ENCODE measurements at regions not wholly inside any gene's neighbourhood (a gene's known extent, or its start where the extent isn't known, plus 50 kb on each side); places are given as distances from the start of the nearest gene placed in this dataset.

DNA sequence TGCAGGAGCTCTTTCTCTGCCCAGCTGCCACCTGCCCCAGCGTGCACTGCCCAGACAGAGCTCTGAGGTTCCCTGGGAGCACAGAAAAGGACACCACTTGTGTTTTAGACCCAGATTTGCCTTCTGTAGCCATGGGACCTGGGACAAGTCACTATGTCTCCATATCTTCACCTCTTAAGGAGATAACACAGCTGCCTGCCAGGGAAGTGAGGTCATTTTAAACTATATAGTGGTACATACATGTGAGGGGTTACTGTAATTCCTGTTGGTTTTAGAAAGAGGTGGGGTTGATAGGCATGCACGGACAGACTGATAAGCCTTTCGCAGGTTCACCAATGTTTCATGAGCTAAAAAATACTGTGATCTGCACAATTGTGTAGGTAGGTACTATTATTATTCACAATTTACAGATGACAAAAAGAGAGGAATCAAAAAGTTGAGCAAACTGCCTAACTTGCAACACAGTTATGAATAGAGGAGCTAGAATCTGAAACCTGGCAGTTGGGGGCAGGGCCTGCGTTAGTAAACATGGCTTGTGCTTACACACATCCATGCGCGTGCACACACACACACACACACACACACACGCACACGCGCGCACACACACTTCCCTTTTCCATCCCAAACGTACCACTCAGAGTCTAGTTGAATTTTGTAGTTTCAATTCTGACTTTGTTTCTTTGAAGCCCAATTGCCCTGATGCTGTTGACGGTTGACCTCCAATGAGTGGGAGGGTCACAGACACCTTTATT lies 193.6 kb downstream of the FAM43A start:
- peaks cover 3% of the 10 kb centered on the region for H3K36me3 Mint-ChIP-seq
- peaks cover 6% of the 10 kb centered on the region for H3K9me3 Mint-ChIP-seq
- peaks cover 4% of the 10 kb centered on the region for H3K4me1 Mint-ChIP-seq (ENCODE audit: unreplicated experiment)
- H3K27me3 Mint-ChIP-seq, result peaks cover 14% of the 10 kb centered on the region
- TF ChIP-seq, protein P1, sequence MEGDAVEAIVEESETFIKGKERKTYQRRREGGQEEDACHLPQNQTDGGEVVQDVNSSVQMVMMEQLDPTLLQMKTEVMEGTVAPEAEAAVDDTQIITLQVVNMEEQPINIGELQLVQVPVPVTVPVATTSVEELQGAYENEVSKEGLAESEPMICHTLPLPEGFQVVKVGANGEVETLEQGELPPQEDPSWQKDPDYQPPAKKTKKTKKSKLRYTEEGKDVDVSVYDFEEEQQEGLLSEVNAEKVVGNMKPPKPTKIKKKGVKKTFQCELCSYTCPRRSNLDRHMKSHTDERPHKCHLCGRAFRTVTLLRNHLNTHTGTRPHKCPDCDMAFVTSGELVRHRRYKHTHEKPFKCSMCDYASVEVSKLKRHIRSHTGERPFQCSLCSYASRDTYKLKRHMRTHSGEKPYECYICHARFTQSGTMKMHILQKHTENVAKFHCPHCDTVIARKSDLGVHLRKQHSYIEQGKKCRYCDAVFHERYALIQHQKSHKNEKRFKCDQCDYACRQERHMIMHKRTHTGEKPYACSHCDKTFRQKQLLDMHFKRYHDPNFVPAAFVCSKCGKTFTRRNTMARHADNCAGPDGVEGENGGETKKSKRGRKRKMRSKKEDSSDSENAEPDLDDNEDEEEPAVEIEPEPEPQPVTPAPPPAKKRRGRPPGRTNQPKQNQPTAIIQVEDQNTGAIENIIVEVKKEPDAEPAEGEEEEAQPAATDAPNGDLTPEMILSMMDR (conservative IDR thresholded peaks at IDR 0.05), result no peak
- H3K4me3 Mint-ChIP-seq, result no peak overlapping the region
- peak; percentile 20 for DNase-seq (ENCODE audit: extremely low spot score, unreplicated experiment)
- no peak overlapping the region for H3K27ac Mint-ChIP-seq

DNA sequence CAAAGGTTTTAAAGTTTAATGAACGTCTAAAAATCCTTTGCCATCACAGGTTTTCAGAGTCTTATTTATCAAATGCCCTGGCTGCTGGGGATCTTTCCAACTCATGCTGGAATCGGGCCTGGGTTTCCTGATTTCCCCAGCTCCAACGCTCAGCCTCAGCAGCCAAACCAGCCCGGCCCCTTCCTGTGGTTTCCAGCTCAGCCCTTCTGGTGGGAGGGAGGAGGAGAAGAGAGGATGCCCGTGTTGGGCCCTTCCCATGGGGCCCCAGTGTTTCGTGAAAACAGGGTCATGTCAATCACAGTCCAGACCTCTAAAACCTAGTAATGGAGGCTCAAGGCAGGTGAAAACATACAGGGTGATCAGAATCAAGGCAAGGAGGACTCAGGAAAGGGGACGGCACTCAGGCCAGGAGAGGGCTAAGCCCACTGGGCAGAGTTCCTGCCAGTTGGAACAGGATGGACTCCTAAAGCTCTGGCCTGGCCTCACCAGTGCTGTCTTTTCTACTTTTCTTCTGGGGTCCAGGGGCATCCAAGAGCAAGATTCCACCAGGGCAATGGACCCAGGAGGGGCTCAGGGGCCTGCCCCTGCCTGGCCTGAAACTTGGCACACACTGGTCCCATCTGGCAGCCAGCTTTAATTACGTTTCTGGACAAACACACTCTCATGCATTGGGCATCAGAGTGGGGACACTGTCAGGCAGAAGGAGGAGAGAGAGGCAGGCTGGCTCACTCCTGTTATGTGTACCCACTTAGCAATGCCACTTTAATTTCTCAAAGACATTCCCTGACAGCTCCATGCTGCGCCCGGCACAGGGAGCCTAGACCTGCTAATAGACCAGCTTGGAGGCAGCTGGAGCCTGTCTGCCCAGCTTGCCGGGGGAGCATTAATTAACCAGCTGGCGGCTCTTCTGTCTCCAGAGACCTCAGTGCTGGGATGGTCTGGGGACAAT lies 194.6 kb downstream of the FAM43A start:
- H3K4me3 Mint-ChIP-seq, result no peak overlapping the region
- TF ChIP-seq, protein P1 (conservative IDR thresholded peaks at IDR 0.05), result no peak
- peaks cover 1% of the 10 kb centered on the region for H3K36me3 Mint-ChIP-seq
- no peak overlapping the region for H3K27ac Mint-ChIP-seq
- H3K9me3 Mint-ChIP-seq, result peaks cover 6% of the 10 kb centered on the region
- H3K27me3 Mint-ChIP-seq, result peaks cover 14% of the 10 kb centered on the region
- peak; percentile 37 for DNase-seq (ENCODE audit: extremely low spot score, unreplicated experiment)
- H3K4me1 Mint-ChIP-seq (ENCODE audit: unreplicated experiment), result peaks cover 4% of the 10 kb centered on the region

DNA sequence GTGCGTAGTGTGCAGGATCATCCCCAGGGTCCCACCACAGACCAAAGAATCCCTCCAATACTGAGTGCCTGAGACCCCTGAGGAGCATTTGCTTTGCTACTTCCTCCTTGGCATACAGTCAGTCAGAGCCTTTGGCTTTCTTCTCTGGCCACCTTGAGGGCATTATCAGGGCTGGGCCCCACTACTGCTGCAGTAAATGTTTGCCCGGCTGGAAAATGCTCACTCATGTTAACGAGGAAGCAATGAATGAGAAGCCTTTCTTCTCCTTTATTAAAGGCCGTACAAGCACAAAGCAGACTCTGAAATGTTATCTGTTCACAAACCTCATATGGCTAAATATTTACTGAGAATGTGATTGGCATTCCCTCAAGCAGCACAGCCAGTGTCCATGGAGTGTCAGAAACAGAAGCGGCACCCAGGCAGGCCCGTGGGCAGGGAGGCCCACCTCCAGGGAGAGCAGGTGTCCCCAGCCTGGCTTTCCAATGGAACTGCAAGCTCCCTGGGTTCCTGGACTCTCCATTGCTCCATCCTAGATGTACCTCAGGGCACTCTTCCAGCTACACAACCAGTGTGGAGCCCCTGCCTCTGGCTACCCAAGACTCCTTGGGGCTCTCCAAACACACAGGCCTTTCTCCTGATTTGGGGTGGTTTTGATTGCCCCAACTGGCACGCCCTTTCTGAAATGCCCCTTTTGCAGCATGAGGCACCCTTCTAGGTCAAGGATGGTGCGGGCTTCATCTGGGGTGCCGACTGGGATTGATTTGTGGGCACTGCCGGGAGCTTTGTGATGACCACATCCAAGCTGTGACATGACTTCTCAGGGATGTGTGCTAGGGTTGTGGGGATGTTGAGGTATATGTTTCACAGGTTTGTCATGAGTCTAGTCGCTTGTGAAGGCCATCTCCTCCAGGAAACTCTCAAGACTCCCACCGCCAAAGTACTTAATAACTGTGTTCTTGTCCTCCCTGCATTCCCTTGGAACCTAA lies 195.6 kb downstream of the FAM43A start:
- TF ChIP-seq, protein P1 (conservative IDR thresholded peaks at IDR 0.05), result no peak
- Mint-ChIP-seq H3K9me3 (peaks cover 6% of the 10 kb centered on the region), H3K4me3 (no peak overlapping the region), H3K27me3 (peaks cover 12% of the 10 kb centered on the region), H3K4me1 (ENCODE audit: unreplicated experiment) (peaks cover 4% of the 10 kb centered on the region), H3K27ac (no peak overlapping the region), H3K36me3 (no peaks in the 10 kb centered on the region)
- peak; percentile 60 for DNase-seq (ENCODE audit: extremely low spot score, unreplicated experiment)

DNA sequence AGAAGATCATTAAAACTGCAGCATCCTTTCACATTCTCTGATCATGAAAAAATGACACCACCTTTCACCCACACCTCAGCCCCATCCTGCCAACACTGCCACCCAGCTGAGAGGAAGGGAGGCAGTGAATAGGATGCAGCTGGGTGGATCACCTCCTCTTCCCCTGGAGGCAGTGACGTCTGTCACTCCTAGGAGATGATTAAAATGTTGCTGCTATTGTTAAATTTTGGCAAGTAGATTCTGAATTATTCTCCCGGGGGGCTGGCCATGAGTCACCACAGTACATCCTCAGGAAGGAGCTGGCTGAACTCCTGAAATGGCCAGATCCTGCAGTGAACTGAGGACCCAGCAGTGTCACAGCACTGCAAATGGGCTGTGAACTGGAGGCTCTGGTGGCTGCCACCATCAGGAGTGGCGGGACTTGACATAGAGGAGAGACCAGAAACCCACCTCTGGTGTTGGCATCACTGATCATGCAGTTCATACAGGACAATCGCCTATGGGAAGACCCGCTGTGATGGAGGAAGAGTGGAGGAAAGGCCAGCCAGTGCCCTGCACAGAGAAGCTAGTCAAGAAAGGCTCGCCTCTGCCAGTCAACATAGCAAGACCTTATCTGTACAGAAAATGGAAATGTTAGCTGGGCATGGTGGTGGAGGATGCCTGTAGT lies 199.1 kb downstream of the FAM43A start:
- H3K36me3 Mint-ChIP-seq, result no peaks in the 10 kb centered on the region
- H3K9me3 Mint-ChIP-seq, result peaks cover 12% of the 10 kb centered on the region
- DNase-seq (ENCODE audit: extremely low spot score, unreplicated experiment), result peak; percentile 49
- no peaks in the 10 kb centered on the region for H3K27me3 Mint-ChIP-seq
- H3K4me1 Mint-ChIP-seq (ENCODE audit: unreplicated experiment), result no peaks in the 10 kb centered on the region
- no peak overlapping the region for H3K4me3 Mint-ChIP-seq
- TF ChIP-seq, protein P1 (conservative IDR thresholded peaks at IDR 0.05), result no peak
- H3K27ac Mint-ChIP-seq, result no peak overlapping the region
